Activated T-cell treated with anti-CD3 and anti-CD28 coated beads, Interleukin-2, amount 50 U/mL, for 4 hours (primary cell): ENCODE measurements at regions not wholly inside any gene's neighbourhood (a gene's known extent, or its start where the extent isn't known, plus 50 kb on each side); places are given as distances from the start of the nearest gene placed in this dataset.
A peak's percentile ranks its signal among the peaks of the same experiment; 100 is the strongest.

Experiments used
- ATAC-seq, 2 donors: fragments of 200-7000 bp; cut with Tn5 transposase; one replicate each; pipeline ENCODE4 v1.10.0; 2021
- DNase-seq: peaks from one replicate; pipeline ENCODE4 v3.0.0-alpha.2; 2020
- H3K27me3 Mint-ChIP-seq: one replicate; pipeline ENCODE4 v1.8.0; 2021; ENCODE audit warnings: low read depth, mixed read lengths
- H3K36me3 Mint-ChIP-seq: one replicate; pipeline ENCODE4 v1.8.0; 2022; ENCODE audit warnings: mixed read lengths; ENCODE audit not compliant: insufficient read depth
- H3K4me1 Mint-ChIP-seq: one replicate; pipeline ENCODE4 v1.8.0; 2021; ENCODE audit warnings: low read depth, mixed read lengths
- H3K4me3 Mint-ChIP-seq: one replicate; pipeline ENCODE4 v1.8.0; 2021; ENCODE audit warnings: mild to moderate bottlenecking, moderate library complexity, mixed read lengths
- H3K9me3 Mint-ChIP-seq: one replicate; pipeline ENCODE4 v1.8.0; 2021; ENCODE audit warnings: mixed read lengths

GRCh38 chr9:515665-516064 lies 301.0 kb downstream of the DOCK8 start:
- DNase-seq = no peak
- peaks cover 4% of the 10 kb centered on the region for H3K9me3 Mint-ChIP-seq
- H3K27me3 Mint-ChIP-seq = no peaks in the 10 kb centered on the region
- peaks cover 3% of the 10 kb centered on the region for H3K36me3 Mint-ChIP-seq
- ATAC-seq = no peak
- peak overlapping the region; percentile 2 for H3K4me3 Mint-ChIP-seq
- H3K4me1 Mint-ChIP-seq = peaks cover 74% of the 10 kb centered on the region

- no peak for DNase-seq
- ATAC-seq = no peak
- peaks cover 3% of the 10 kb centered on the region for H3K36me3 Mint-ChIP-seq
- no peaks in the 10 kb centered on the region for H3K27me3 Mint-ChIP-seq
- peak overlapping the region; percentile 71 for H3K4me3 Mint-ChIP-seq
- peaks cover 4% of the 10 kb centered on the region for H3K9me3 Mint-ChIP-seq
- H3K4me1 Mint-ChIP-seq = peaks cover 73% of the 10 kb centered on the region
These were observed 303.3 kb downstream of the DOCK8 start for GRCh38 chr9:517993-518392.

- Mint-ChIP-seq H3K9me3 (peaks cover 4% of the 10 kb centered on the region), H3K27me3 (no peaks in the 10 kb centered on the region), H3K4me3 (peak overlapping the region; percentile 71), H3K4me1 (peaks cover 76% of the 10 kb centered on the region), H3K36me3 (peaks cover 3% of the 10 kb centered on the region)
- ATAC-seq (no peak), DNase-seq (no peak)
These were observed 303.9 kb downstream of the DOCK8 start for GRCh38 chr9:518540-518939.

GRCh38 chr9:519579-519978 lies 304.9 kb downstream of the DOCK8 start:
- Mint-ChIP-seq H3K4me3 (no peak overlapping the region), H3K9me3 (no peaks in the 10 kb centered on the region), H3K27me3 (no peaks in the 10 kb centered on the region), H3K4me1 (peaks cover 74% of the 10 kb centered on the region), H3K36me3 (no peaks in the 10 kb centered on the region)
- ATAC-seq (no peak), DNase-seq (no peak)

GRCh38 chr9:520302-520701 lies 305.6 kb downstream of the DOCK8 start:
- ATAC-seq (no peak), DNase-seq (no peak)
- Mint-ChIP-seq H3K4me3 (no peak overlapping the region), H3K4me1 (peaks cover 70% of the 10 kb centered on the region), H3K27me3 (no peaks in the 10 kb centered on the region), H3K36me3 (no peaks in the 10 kb centered on the region), H3K9me3 (no peaks in the 10 kb centered on the region)

- H3K36me3 Mint-ChIP-seq = no peaks in the 10 kb centered on the region
- no peak for DNase-seq
- H3K9me3 Mint-ChIP-seq = no peaks in the 10 kb centered on the region
- H3K27me3 Mint-ChIP-seq = no peaks in the 10 kb centered on the region
- ATAC-seq = no peak
- H3K4me1 Mint-ChIP-seq = peaks cover 52% of the 10 kb centered on the region
- H3K4me3 Mint-ChIP-seq = no peak overlapping the region
These were observed 307.5 kb downstream of the DOCK8 start for GRCh38 chr9:522190-522589.

GRCh38 chr9:522658-523057 lies 308.0 kb downstream of the DOCK8 start:
- ATAC-seq (no peak), DNase-seq (no peak)
- H3K4me3 Mint-ChIP-seq = no peak overlapping the region
- no peaks in the 10 kb centered on the region for H3K9me3 Mint-ChIP-seq
- peaks cover 50% of the 10 kb centered on the region for H3K4me1 Mint-ChIP-seq
- no peaks in the 10 kb centered on the region for H3K36me3 Mint-ChIP-seq
- H3K27me3 Mint-ChIP-seq = no peaks in the 10 kb centered on the region

- no peak overlapping the region for H3K4me3 Mint-ChIP-seq
- ATAC-seq (no peak), DNase-seq (no peak)
- H3K4me1 Mint-ChIP-seq = peaks cover 42% of the 10 kb centered on the region
- no peaks in the 10 kb centered on the region for H3K27me3 Mint-ChIP-seq
- no peaks in the 10 kb centered on the region for H3K9me3 Mint-ChIP-seq
- no peaks in the 10 kb centered on the region for H3K36me3 Mint-ChIP-seq
These were observed 308.8 kb downstream of the DOCK8 start for GRCh38 chr9:523444-523843.

GRCh38 chr9:524008-524407 lies 309.3 kb downstream of the DOCK8 start:
- no peaks in the 10 kb centered on the region for H3K9me3 Mint-ChIP-seq
- DNase-seq (no peak), ATAC-seq (no peak)
- no peak overlapping the region for H3K4me3 Mint-ChIP-seq
- H3K36me3 Mint-ChIP-seq = no peaks in the 10 kb centered on the region
- H3K27me3 Mint-ChIP-seq = no peaks in the 10 kb centered on the region
- H3K4me1 Mint-ChIP-seq = peaks cover 38% of the 10 kb centered on the region

- ATAC-seq (no peak), DNase-seq (no peak)
- peaks cover 24% of the 10 kb centered on the region for H3K4me1 Mint-ChIP-seq
- H3K36me3 Mint-ChIP-seq = peaks cover 2% of the 10 kb centered on the region
- H3K4me3 Mint-ChIP-seq = no peak overlapping the region
- H3K9me3 Mint-ChIP-seq = no peaks in the 10 kb centered on the region
- H3K27me3 Mint-ChIP-seq = peaks cover 4% of the 10 kb centered on the region
These were observed 312.4 kb downstream of the DOCK8 start for GRCh38 chr9:526904-527591.

- DNase-seq (no peak), ATAC-seq (no peak)
- Mint-ChIP-seq H3K27me3 (peaks cover 4% of the 10 kb centered on the region), H3K4me1 (peaks cover 23% of the 10 kb centered on the region), H3K36me3 (peaks cover 2% of the 10 kb centered on the region), H3K4me3 (no peak overlapping the region), H3K9me3 (no peaks in the 10 kb centered on the region)
These were observed 311.8 kb upstream of the DMRT1 start for GRCh38 chr9:529731-530130.

- H3K27me3 Mint-ChIP-seq = peaks cover 4% of the 10 kb centered on the region
- H3K9me3 Mint-ChIP-seq = no peaks in the 10 kb centered on the region
- no peak for DNase-seq
- no peak for ATAC-seq
- no peak overlapping the region for H3K4me3 Mint-ChIP-seq
- peaks cover 2% of the 10 kb centered on the region for H3K36me3 Mint-ChIP-seq
- H3K4me1 Mint-ChIP-seq = peaks cover 28% of the 10 kb centered on the region
These were observed 310.8 kb upstream of the DMRT1 start for GRCh38 chr9:530681-531080.

GRCh38 chr9:532707-533106 lies 308.8 kb upstream of the DMRT1 start:
- peaks cover 4% of the 10 kb centered on the region for H3K27me3 Mint-ChIP-seq
- H3K36me3 Mint-ChIP-seq = peaks cover 2% of the 10 kb centered on the region
- H3K4me1 Mint-ChIP-seq = peaks cover 42% of the 10 kb centered on the region
- no peaks in the 10 kb centered on the region for H3K9me3 Mint-ChIP-seq
- H3K4me3 Mint-ChIP-seq = no peak overlapping the region
- ATAC-seq = no peak
- DNase-seq = no peak

GRCh38 chr9:534886-535285 lies 306.6 kb upstream of the DMRT1 start:
- H3K4me1 Mint-ChIP-seq = peaks cover 49% of the 10 kb centered on the region
- peaks cover 2% of the 10 kb centered on the region for H3K36me3 Mint-ChIP-seq
- ATAC-seq (no peak), DNase-seq (no peak)
- H3K4me3 Mint-ChIP-seq = no peak overlapping the region
- peaks cover 6% of the 10 kb centered on the region for H3K27me3 Mint-ChIP-seq
- peaks cover under 1% of the 10 kb centered on the region for H3K9me3 Mint-ChIP-seq

- Mint-ChIP-seq H3K27me3 (peaks cover 6% of the 10 kb centered on the region), H3K4me1 (peaks cover 49% of the 10 kb centered on the region), H3K9me3 (peaks cover 3% of the 10 kb centered on the region), H3K4me3 (no peak overlapping the region), H3K36me3 (peaks cover 4% of the 10 kb centered on the region)
- no peak for DNase-seq
- no peak for ATAC-seq
These were observed 306.1 kb upstream of the DMRT1 start for GRCh38 chr9:535356-535755.
